GM19372 (cell line): ENCODE measurements at regions not wholly inside any gene's neighbourhood (a gene's known extent, or its start where the extent isn't known, plus 50 kb on each side); places are given as distances from the start of the nearest gene placed in this dataset.

ENCODE experiments used
- ATAC-seq: cut with Tn5 transposase; IDR thresholded peaks from one replicate; pipeline ENCODE4 v1.9.1; 2021; ENCODE audit warnings: mild to moderate bottlenecking, low read depth, moderate library complexity; ENCODE audit not compliant: unreplicated experiment

- no peak for ATAC-seq
Measured at GRCh38 chr5:174189654-174190541, 144.4 kb downstream of the NSG2 start.

GRCh38 chr5:174191076-174191475 is 145.6 kb downstream of the NSG2 start:
- no peak for ATAC-seq

GRCh38 chr5:174191850-174192655 is 146.5 kb downstream of the NSG2 start:
- no peak for ATAC-seq

GRCh38 chr5:174192901-174193300 is 147.4 kb downstream of the NSG2 start:
- no peak for ATAC-seq

GRCh38 chr5:174195517-174195916 is 150.0 kb downstream of the NSG2 start:
- no peak for ATAC-seq

GRCh38 chr5:174197929-174198328 is 152.4 kb downstream of the NSG2 start:
- no peak for ATAC-seq

GRCh38 chr5:174198541-174198940 is 153.0 kb downstream of the NSG2 start:
- no peak for ATAC-seq

GRCh38 chr5:174202996-174203395 is 157.5 kb downstream of the NSG2 start:
- ATAC-seq = no peak

- no peak for ATAC-seq
Measured at GRCh38 chr5:174204535-174205313, 159.2 kb downstream of the NSG2 start.

GRCh38 chr5:174205939-174206338 is 160.4 kb downstream of the NSG2 start:
- no peak for ATAC-seq

GRCh38 chr5:174210596-174211276 is 165.2 kb downstream of the NSG2 start:
- ATAC-seq = no peak

- ATAC-seq = no peak
Measured at GRCh38 chr5:174211277-174211626, 165.7 kb downstream of the NSG2 start.

- ATAC-seq = no peak
Measured at GRCh38 chr5:174217527-174217926, 172.0 kb downstream of the NSG2 start.

- ATAC-seq = no peak
Measured at GRCh38 chr5:174218162-174218561, 172.7 kb downstream of the NSG2 start.

GRCh38 chr5:174220417-174220816 is 174.9 kb downstream of the NSG2 start:
- no peak for ATAC-seq

GRCh38 chr5:174221436-174221835 is 175.9 kb downstream of the NSG2 start:
- no peak for ATAC-seq

- no peak for ATAC-seq
Measured at GRCh38 chr5:174221946-174222345, 176.4 kb downstream of the NSG2 start.

GRCh38 chr5:174222891-174223290 is 177.4 kb downstream of the NSG2 start:
- no peak for ATAC-seq

- ATAC-seq = no peak
Measured at GRCh38 chr5:174223355-174223754, 177.8 kb downstream of the NSG2 start.

GRCh38 chr5:174229068-174229467 is 183.6 kb downstream of the NSG2 start:
- no peak for ATAC-seq
